Body of pancreas (tissue), 4 donors: ENCODE measurements at regions not wholly inside any gene's neighbourhood (a gene's known extent, or its start where the extent isn't known, plus 50 kb on each side); places are given as distances from the start of the nearest gene placed in this dataset.

ENCODE experiments used
- ATAC-seq: fragments of 150-250 bp; one replicate; pipeline ENCODE4 v1.9.1; 2016
- DNase-seq, 4 donors: peaks; one replicate each; pipeline ENCODE4 v3.0.0-alpha.2; 2019
- H3K27ac ChIP-seq, 4 donors: fragments of 200-600 bp; sonication (generic); 1 replicate in 3 of 4; 2 replicates in 1 of 4; pipeline versions ENCODE4 v1.5.1 to v1.6.1; 2016 to 2019; ENCODE audit warnings: mild to moderate bottlenecking in 1 of 4, mixed read lengths in 1 of 4, moderate library complexity in 1 of 4
- H3K27me3 ChIP-seq, 2 donors: fragments of 200-600 bp; sonication (generic); one replicate each; pipeline ENCODE4 v1.6.0; 2016; ENCODE audit warnings: mild to moderate bottlenecking in 1 of 2
- H3K36me3 ChIP-seq, 2 donors: fragments of 200-600 bp; sonication (generic); replicated peaks in 1 of 2; 2 replicates each; pipeline ENCODE4 v1.5.1; 2016; ENCODE audit warnings: low read depth in 2 of 2; ENCODE audit not compliant: insufficient read depth in 1 of 2
- H3K4me1 ChIP-seq: fragments of 200-600 bp; sonication (generic); one replicate; pipeline ENCODE4 v1.6.0; 2016
- H3K4me3 ChIP-seq, 2 donors: fragments of 200-600 bp; sonication (generic); 1 replicate in 1 of 2; 2 replicates in 1 of 2; pipeline ENCODE4 v1.5.1; 2016 to 2019
- H3K9me3 ChIP-seq, 3 donors: fragments of 200-600 bp; sonication (generic); 1 replicate in 2 of 3; 2 replicates in 1 of 3; pipeline ENCODE4 v1.5.1; 2016
- POLR2A ChIP-seq, 3 donors: fragments of 450-650 bp; IDR thresholded peaks; one replicate each; pipeline ENCODE4 v1.6.1; 2016; ENCODE audit warnings: antibody characterized with exemption in 3 of 3, mild to moderate bottlenecking in 2 of 3
- WGBS, 2 donors: methylation state at CpG; one replicate each; pipeline ENCODE4 v1.1.5; 2017; 5-methylcytosine and 5-hydroxymethylcytosine counted together
- intact Hi-C: fragments of 100-400 bp; cut with DNase I; formaldehyde crosslinking; loops from one replicate; pipeline ENCODE4 v1.15.1; 2023
- TF ChIP-seq, protein P1 (sequence below), 7 experiments: fragments of 450-650 bp in 4 of 7; fragments of 200-600 bp in 3 of 7; sonication (generic) in 3 of 7; IDR thresholded peaks; one replicate each; pipeline ENCODE4 v1.5.1; 2016 to 2019; ENCODE audit warnings: antibody characterized with exemption in 7 of 7

DNA sequence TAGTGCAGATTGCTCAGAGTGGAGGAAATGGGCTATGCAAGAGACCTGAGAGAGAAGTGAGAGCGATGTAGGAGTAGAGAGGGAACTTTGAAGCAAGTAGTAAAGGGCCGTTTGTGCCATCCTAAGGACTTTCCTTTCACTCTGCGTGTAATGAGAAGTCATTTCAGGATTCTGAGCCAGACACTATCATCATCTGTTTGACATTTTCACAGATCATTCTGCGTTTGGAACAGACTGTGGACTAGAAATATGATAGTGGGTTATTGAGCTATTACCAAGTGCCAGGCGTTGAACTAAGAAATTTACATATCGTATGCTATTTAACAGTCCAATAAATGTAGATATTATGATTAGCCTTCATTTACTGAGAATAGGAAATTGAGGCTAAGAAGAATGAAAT lies 150.0 kb upstream of the ROBO2 start:
- Histone ChIP-seq H3K4me1 (no peaks in the 10 kb centered on the region), H3K27ac (no peak overlapping the region), H3K27me3 (no peaks in the 10 kb centered on the region), H3K4me3 (no peak overlapping the region), H3K36me3 (no peaks in the 10 kb centered on the region), H3K9me3 (no peaks in the 10 kb centered on the region)
- no peak for DNase-seq
- no peak for ATAC-seq
- intact Hi-C loops, result no loop called here
- 79 to 80% methylated on average over 6 of the region's 6 CpGs for WGBS, 2 donors
- no peak for TF ChIP-seq POLR2A (IDR thresholded peaks at IDR 0.05)
- TF ChIP-seq, protein P1, sequence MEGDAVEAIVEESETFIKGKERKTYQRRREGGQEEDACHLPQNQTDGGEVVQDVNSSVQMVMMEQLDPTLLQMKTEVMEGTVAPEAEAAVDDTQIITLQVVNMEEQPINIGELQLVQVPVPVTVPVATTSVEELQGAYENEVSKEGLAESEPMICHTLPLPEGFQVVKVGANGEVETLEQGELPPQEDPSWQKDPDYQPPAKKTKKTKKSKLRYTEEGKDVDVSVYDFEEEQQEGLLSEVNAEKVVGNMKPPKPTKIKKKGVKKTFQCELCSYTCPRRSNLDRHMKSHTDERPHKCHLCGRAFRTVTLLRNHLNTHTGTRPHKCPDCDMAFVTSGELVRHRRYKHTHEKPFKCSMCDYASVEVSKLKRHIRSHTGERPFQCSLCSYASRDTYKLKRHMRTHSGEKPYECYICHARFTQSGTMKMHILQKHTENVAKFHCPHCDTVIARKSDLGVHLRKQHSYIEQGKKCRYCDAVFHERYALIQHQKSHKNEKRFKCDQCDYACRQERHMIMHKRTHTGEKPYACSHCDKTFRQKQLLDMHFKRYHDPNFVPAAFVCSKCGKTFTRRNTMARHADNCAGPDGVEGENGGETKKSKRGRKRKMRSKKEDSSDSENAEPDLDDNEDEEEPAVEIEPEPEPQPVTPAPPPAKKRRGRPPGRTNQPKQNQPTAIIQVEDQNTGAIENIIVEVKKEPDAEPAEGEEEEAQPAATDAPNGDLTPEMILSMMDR (IDR thresholded peaks at IDR 0.05), result no peak

DNA sequence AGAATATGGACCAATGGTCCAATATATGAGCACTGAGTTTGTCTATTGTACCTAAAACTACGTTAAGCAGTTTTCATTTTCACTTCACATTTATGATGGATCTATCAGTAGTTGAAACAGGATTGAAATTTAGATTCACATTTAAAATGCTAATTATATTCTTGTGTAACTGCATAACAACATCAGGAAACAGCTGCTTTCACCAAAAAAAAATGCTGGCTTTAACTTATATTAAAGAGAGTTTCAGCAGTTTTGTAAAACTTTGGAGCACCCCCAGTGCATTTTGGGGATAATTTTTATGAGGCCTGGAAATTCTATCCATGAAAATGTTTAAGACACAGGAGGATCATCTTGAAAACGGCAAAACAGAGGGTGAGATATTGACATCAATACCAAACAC lies 142.8 kb upstream of the ROBO2 start:
- DNase-seq, result no peak
- intact Hi-C loops, result no loop called here
- Histone ChIP-seq H3K9me3 (no peaks in the 10 kb centered on the region), H3K27me3 (no peaks in the 10 kb centered on the region), H3K27ac (no peak overlapping the region), H3K4me1 (no peaks in the 10 kb centered on the region), H3K36me3 (no peaks in the 10 kb centered on the region), H3K4me3 (no peak overlapping the region)
- no peak for ATAC-seq
- TF ChIP-seq, protein P1 (IDR thresholded peaks at IDR 0.05), result no peak
- no peak for TF ChIP-seq POLR2A (IDR thresholded peaks at IDR 0.05)
- WGBS, 2 donors, result 61 to 76% methylated on average over 2 of the region's 2 CpGs

DNA sequence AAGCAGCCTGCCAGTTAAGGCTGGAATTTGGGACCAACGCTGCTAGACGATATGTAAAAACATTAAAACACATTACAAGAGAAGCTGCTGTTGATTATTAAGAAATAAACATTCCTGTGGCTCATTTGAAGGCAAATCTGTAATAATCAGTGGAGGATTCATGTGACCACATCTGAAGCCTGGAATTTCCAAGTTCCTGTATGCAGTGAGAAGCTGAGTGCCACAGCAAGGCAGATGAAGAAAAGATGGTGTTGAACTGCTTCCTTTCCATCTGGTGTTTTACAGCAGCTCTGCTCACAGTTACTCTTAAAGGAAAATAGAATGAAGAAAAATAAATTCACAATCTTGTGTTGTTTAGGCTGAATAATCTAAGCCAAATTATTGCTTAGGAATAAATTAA lies 139.3 kb upstream of the ROBO2 start:
- intact Hi-C loops, result no loop called here
- ATAC-seq, result no peak
- WGBS, 2 donors, result 66 to 73% methylated on average over 2 of the region's 2 CpGs

DNA sequence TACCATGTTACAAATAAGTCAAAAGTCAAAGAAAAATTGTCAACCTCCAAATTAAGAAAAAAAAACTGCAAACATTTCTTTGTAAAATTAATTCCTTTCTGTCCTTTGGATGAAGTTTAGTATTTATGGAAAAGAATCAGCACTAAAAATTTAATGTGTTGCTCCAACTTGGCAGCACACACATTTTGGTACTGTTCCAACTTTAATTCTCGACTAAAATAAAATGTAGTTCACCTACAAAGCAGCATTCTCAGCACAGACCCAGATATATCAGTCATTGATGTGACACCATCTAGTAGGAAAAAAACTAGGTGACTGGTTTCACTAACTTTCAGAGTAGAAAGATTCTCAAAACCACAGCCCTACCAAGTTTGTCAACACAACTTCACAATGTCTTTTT lies 131.7 kb upstream of the ROBO2 start:
- ATAC-seq, result no peak
- WGBS, 2 donors, result 11 to 25% methylated on average over 1 of the region's 1 CpG
- no peak overlapping the region for H3K27ac ChIP-seq
- H3K27me3 ChIP-seq, result no peaks in the 10 kb centered on the region
- H3K36me3 ChIP-seq, result no peaks in the 10 kb centered on the region
- intact Hi-C loops, result no loop called here
- no peak overlapping the region for H3K4me3 ChIP-seq
- H3K9me3 ChIP-seq, result no peaks in the 10 kb centered on the region
- TF ChIP-seq, protein P1 (IDR thresholded peaks at IDR 0.05), result no peak
- TF ChIP-seq POLR2A (IDR thresholded peaks at IDR 0.05), result no peak
- H3K4me1 ChIP-seq, result no peaks in the 10 kb centered on the region
- no peak for DNase-seq

More for the DNA sequence above, 139.3 kb upstream of the ROBO2 start:
- Histone ChIP-seq H3K27ac (no peak overlapping the region), H3K9me3 (no peaks in the 10 kb centered on the region), H3K36me3 (no peaks in the 10 kb centered on the region), H3K4me3 (no peak overlapping the region), H3K27me3 (no peaks in the 10 kb centered on the region), H3K4me1 (no peaks in the 10 kb centered on the region)
- DNase-seq, result no peak
- no peak for TF ChIP-seq POLR2A (IDR thresholded peaks at IDR 0.05)
- TF ChIP-seq, protein P1 (IDR thresholded peaks at IDR 0.05), result no peak

DNA sequence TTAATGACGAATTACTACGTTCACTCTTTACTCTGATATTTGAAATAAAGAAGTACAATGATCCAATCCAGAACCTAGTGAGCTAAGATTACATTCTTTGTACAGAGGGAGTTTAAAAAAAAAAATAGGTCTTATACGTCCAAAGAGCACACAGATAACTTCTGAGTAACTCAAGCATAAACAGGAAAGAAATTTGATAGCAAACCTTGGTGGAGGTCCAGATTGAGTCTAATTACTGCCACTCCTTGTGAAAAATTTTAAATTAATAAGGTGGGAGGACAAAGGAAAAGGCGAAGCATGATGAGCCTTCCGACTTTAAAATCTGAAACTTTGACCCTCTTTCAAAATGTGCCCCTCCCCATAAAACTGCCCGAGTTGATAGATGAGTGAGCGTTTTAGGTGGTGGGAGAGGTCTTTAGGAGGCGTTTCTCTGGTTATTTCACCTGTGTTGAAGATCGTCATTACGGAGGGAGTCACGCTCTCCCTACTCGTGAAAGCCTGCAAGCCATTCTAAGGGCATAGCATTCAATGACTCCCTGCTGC lies 127.0 kb upstream of the ROBO2 start:
- no peaks in the 10 kb centered on the region for H3K9me3 ChIP-seq
- H3K27me3 ChIP-seq, result no peaks in the 10 kb centered on the region
- H3K27ac ChIP-seq, result no peak overlapping the region
- no peak for DNase-seq
- 65% methylated on average over 12 of the region's 12 CpGs for WGBS, 2 donors
- no peaks in the 10 kb centered on the region for H3K36me3 ChIP-seq
- no peak for TF ChIP-seq POLR2A (IDR thresholded peaks at IDR 0.05)
- TF ChIP-seq, protein P1 (IDR thresholded peaks at IDR 0.05), result no peak
- no peak for ATAC-seq
- intact Hi-C loops, result no loop called here
- no peaks in the 10 kb centered on the region for H3K4me1 ChIP-seq
- H3K4me3 ChIP-seq, result no peak overlapping the region
